Prostate gland (tissue), 2 donors: ENCODE measurements at regions not wholly inside any gene's neighbourhood (a gene's known extent, or its start where the extent isn't known, plus 50 kb on each side); places are given as distances from the start of the nearest gene placed in this dataset.
A peak's percentile ranks its signal among the peaks of the same experiment; 100 is the strongest.

Experiments used
- DNase-seq: peaks from one replicate; pipeline ENCODE4 v3.0.0-alpha.2; 2019; ENCODE audit warnings: low spot score
- H3K27ac ChIP-seq, 2 donors: fragments of 200-600 bp; sonication (generic); 2 replicates each; pipeline ENCODE4 v1.5.1; 2017 to 2019
- H3K27me3 ChIP-seq: fragments of 200-600 bp; sonication (generic); replicated peaks from 2 replicates; pipeline ENCODE4 v1.5.1; 2019; ENCODE audit not compliant: insufficient read depth
- H3K36me3 ChIP-seq, 2 donors: fragments of 200-600 bp; sonication (generic); 1 replicate in 1 of 2; 2 replicates in 1 of 2; pipeline versions ENCODE4 v1.5.1 to v1.8.1; 2017 to 2019
- H3K4me1 ChIP-seq: fragments of 200-600 bp; sonication (generic); replicated peaks from 2 replicates; pipeline ENCODE4 v1.5.1; 2019
- H3K4me3 ChIP-seq, 2 donors: fragments of 200-600 bp; sonication (generic); 2 replicates each; pipeline ENCODE4 v1.5.1; 2017 to 2019
- H3K9me3 ChIP-seq: fragments of 200-600 bp; sonication (generic); 2 replicates; pipeline ENCODE4 v1.5.1; 2017
- POLR2A ChIP-seq: fragments of 450-650 bp; IDR thresholded peaks from one replicate; pipeline ENCODE4 v1.6.1; 2016; ENCODE audit warnings: antibody characterized with exemption, mild to moderate bottlenecking
- POLR2AphosphoS5 ChIP-seq: sonication (generic); formaldehyde crosslinking; IDR thresholded peaks from one replicate; pipeline ENCODE4 v1.6.1; 2017; ENCODE audit warnings: antibody characterized with exemption
- WGBS: methylation state at CpG from one replicate; pipeline ENCODE4 v1.1.5; 2018; 5-methylcytosine and 5-hydroxymethylcytosine counted together
- intact Hi-C: fragments of 100-400 bp; cut with DNase I; formaldehyde crosslinking; loops from one replicate; pipeline ENCODE4 v1.14.2; 2022
- TF ChIP-seq, protein P1 (sequence below), 4 experiments: fragments of 200-600 bp in 2 of 4; fragments of 450-650 bp in 2 of 4; sonication (generic) in 2 of 4; IDR thresholded peaks; 1 replicate in 3 of 4; 2 replicates in 1 of 4; pipeline ENCODE4 v1.5.1; 2016 to 2019; ENCODE audit warnings: antibody characterized with exemption in 4 of 4, mild to moderate bottlenecking in 2 of 4, moderate library complexity in 2 of 4

DNA sequence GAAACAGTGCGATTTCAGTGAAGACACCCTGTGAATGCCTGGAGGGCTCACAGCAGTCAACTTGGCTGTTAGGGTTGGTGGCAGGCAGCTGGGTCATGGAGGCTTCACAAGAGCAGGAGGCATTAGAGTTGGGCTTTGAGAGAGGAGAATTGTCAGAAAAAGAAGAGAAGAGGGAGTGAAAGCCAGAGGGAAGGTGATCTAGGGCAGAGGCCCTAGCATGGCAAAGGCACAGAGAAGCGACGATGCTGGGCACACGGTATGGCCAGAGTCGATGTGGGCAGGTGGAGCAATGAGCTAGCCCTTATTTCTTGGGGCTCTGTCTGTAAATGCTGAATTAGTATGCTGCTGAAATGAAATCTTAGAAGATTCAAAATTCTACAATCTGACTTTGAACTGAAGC lies 52.6 kb upstream of the OLFM4 start:
- TF ChIP-seq POLR2A (no peak), POLR2AphosphoS5 (no peak)
- TF ChIP-seq, protein P1, sequence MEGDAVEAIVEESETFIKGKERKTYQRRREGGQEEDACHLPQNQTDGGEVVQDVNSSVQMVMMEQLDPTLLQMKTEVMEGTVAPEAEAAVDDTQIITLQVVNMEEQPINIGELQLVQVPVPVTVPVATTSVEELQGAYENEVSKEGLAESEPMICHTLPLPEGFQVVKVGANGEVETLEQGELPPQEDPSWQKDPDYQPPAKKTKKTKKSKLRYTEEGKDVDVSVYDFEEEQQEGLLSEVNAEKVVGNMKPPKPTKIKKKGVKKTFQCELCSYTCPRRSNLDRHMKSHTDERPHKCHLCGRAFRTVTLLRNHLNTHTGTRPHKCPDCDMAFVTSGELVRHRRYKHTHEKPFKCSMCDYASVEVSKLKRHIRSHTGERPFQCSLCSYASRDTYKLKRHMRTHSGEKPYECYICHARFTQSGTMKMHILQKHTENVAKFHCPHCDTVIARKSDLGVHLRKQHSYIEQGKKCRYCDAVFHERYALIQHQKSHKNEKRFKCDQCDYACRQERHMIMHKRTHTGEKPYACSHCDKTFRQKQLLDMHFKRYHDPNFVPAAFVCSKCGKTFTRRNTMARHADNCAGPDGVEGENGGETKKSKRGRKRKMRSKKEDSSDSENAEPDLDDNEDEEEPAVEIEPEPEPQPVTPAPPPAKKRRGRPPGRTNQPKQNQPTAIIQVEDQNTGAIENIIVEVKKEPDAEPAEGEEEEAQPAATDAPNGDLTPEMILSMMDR (IDR thresholded peaks at IDR 0.05) = no peak
- H3K27me3 ChIP-seq = no peaks in the 10 kb centered on the region
- 90% methylated on average over 5 of the region's 5 CpGs for WGBS
- no peaks in the 10 kb centered on the region for H3K36me3 ChIP-seq
- no peak for DNase-seq
- H3K4me3 ChIP-seq = no peak overlapping the region
- H3K27ac ChIP-seq = no peak overlapping the region
- H3K4me1 ChIP-seq = no peaks in the 10 kb centered on the region
- no peaks in the 10 kb centered on the region for H3K9me3 ChIP-seq
- intact Hi-C loops = no loop called here

DNA sequence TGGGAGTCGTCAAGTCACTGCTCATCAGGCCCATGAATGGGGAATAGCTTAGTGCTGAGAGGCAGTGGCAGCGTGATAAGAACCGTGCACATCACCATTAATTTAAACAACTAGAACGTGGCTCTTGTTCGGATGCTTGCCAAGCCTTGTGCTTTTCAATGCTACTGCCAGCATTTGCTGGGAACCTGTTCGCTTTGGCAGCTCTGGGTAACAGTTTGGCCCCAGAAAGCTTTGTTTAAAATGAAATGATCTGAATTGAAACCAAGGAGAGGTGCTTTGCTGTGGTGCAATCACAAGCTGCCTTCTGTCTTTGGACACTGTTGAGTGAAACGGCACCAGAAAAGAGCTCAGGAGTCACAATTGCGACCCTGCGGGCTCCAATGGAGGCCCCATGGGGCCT lies 53.5 kb upstream of the OLFM4 start:
- WGBS = 70% methylated on average over 9 of the region's 9 CpGs
- no peak for DNase-seq
- no peaks in the 10 kb centered on the region for H3K36me3 ChIP-seq
- intact Hi-C loops = no loop called here
- no peak overlapping the region for H3K4me3 ChIP-seq
- H3K27me3 ChIP-seq = no peaks in the 10 kb centered on the region
- no peaks in the 10 kb centered on the region for H3K4me1 ChIP-seq
- no peaks in the 10 kb centered on the region for H3K9me3 ChIP-seq
- TF ChIP-seq POLR2A (no peak), POLR2AphosphoS5 (no peak)
- TF ChIP-seq, protein P1 (IDR thresholded peaks at IDR 0.05) = no peak
- H3K27ac ChIP-seq = no peak overlapping the region

DNA sequence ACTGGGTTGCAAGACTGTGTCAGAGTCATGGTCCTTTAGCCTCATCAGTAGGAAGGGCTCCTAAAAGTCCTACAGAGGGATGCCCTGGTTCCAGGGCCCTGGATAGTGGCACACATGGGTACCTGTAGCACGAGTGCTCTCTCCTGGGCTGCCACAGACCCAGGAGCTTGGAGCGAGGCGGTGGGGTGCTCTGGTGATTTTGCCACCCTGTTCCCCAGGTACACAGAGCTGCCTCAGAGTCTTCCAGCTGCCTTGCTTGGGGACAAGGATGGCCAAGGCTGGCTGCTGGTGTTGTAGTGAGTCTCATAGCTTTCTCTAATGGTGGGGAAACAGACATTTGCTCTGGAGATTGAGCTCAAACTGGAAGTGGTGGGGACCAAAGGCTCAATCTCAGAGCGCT lies 53.9 kb upstream of the OLFM4 start:
- Histone ChIP-seq H3K27me3 (no peaks in the 10 kb centered on the region), H3K27ac (no peak overlapping the region), H3K36me3 (no peaks in the 10 kb centered on the region), H3K4me1 (no peaks in the 10 kb centered on the region), H3K9me3 (no peaks in the 10 kb centered on the region), H3K4me3 (no peak overlapping the region)
- WGBS = 79% methylated on average over 3 of the region's 4 CpGs
- intact Hi-C loops = no loop called here
- DNase-seq = no peak
- TF ChIP-seq POLR2AphosphoS5 = no peak
- TF ChIP-seq, protein P1 (IDR thresholded peaks at IDR 0.05) = no peak
- no peak for TF ChIP-seq POLR2A

DNA sequence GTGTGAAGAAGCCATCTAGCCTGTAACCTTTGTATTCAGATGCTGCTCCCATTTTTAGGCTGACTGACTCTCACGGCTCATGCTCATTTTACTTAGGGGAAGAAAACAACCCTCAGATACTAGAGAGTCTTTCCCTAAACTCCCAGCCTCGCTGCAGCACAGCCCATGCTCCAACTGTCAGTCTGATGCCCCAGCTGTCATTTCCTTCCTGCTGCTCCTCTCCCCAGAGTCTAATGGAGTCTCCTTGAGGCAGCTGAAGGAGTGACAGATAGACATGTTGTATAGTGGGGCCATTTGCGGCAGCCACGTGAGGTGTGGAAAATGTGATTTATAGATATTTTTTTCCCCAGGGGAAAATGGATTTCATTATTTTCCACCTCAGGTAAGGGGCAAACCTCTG lies 59.2 kb upstream of the OLFM4 start:
- 60% methylated on average over 4 of the region's 4 CpGs for WGBS
- no peak overlapping the region for H3K4me3 ChIP-seq
- H3K27ac ChIP-seq = no peak overlapping the region
- no peaks in the 10 kb centered on the region for H3K27me3 ChIP-seq
- TF ChIP-seq, protein P1 (IDR thresholded peaks at IDR 0.05) = no peak
- TF ChIP-seq POLR2A = no peak
- no peak for TF ChIP-seq POLR2AphosphoS5
- H3K4me1 ChIP-seq = no peaks in the 10 kb centered on the region
- H3K36me3 ChIP-seq = no peaks in the 10 kb centered on the region
- DNase-seq = no peak
- intact Hi-C loops = no loop called here
- H3K9me3 ChIP-seq = no peaks in the 10 kb centered on the region

DNA sequence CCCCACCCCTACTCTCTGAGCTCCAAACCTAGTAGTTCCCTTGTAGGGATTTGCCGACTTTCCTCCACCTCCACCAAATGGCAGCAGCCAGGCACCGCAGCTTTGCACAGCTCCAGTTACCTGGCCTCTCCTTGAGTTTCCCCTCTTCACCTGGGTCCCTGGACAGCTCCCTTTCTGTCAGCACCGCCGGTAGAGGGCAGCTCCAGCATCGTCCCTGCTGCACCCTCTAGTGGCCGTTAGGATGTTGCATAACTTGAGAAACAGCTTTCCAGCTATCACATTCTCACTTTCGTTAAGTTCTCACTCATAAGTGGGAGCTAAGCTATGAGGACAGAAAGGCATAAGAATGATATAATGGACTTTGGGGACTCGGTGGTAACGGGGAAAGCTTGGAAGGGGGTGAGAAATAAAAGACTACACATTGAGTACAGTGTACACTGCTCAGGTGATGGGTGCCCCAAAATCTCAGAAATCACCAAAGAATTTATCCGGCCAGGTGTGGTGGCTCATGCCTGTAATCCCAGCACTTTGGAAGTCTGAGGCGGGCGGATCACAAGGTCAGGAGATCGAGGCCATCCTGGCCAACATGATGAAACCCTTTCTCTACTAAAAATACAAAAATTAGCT lies 60.4 kb upstream of the OLFM4 start:
- no peaks in the 10 kb centered on the region for H3K9me3 ChIP-seq
- intact Hi-C loops = no loop called here
- TF ChIP-seq, protein P1 (IDR thresholded peaks at IDR 0.05) = peak; percentile 62 to 95 (median 92)
- no peak for TF ChIP-seq POLR2A
- peak; percentile 66 for TF ChIP-seq POLR2AphosphoS5
- H3K4me1 ChIP-seq = no peaks in the 10 kb centered on the region
- 25% methylated on average over 13 of the region's 13 CpGs for WGBS
- H3K27me3 ChIP-seq = no peaks in the 10 kb centered on the region
- DNase-seq = peak; percentile 80
- no peaks in the 10 kb centered on the region for H3K36me3 ChIP-seq
- H3K27ac ChIP-seq = no peak overlapping the region
- no peak overlapping the region for H3K4me3 ChIP-seq
